ENCODE measurements at regions not wholly inside any gene's neighbourhood (a gene's known extent, or its start where the extent isn't known, plus 50 kb on each side); places are given as distances from the start of the nearest gene placed in this dataset.
"Not testable (repeated sequence)": the region's sequence is repeated elsewhere in the genome, so short reads cannot be mapped to it uniquely, and the experiment has no call there.

- Mint-ChIP-seq H3K9me3 (peaks cover 6% of the 10 kb centered on the region), H3K27me3 (ENCODE audit: low read depth) (no peaks in the 10 kb centered on the region), H3K36me3 (ENCODE audit: low read depth) (no peaks in the 10 kb centered on the region), H3K4me1 (ENCODE audit: low read depth) (no peaks in the 10 kb centered on the region), H3K4me3 (no peak overlapping the region), H3K27ac (no peak overlapping the region)
- no peak for DNase-seq (ENCODE audit: low spot score)
Measured at GRCh38 chr11:98227278-98227677, 793.5 kb upstream of the CNTN5 start.

- DNase-seq (ENCODE audit: low spot score), result no peak
- H3K27me3 Mint-ChIP-seq (ENCODE audit: low read depth), result no peaks in the 10 kb centered on the region
- no peaks in the 10 kb centered on the region for H3K36me3 Mint-ChIP-seq (ENCODE audit: low read depth)
- no peaks in the 10 kb centered on the region for H3K9me3 Mint-ChIP-seq
- H3K4me1 Mint-ChIP-seq (ENCODE audit: low read depth), result no peaks in the 10 kb centered on the region
- H3K4me3 Mint-ChIP-seq, result no peak overlapping the region
- no peak overlapping the region for H3K27ac Mint-ChIP-seq
Measured at GRCh38 chr11:98230678-98231077, 790.1 kb upstream of the CNTN5 start.

DNA sequence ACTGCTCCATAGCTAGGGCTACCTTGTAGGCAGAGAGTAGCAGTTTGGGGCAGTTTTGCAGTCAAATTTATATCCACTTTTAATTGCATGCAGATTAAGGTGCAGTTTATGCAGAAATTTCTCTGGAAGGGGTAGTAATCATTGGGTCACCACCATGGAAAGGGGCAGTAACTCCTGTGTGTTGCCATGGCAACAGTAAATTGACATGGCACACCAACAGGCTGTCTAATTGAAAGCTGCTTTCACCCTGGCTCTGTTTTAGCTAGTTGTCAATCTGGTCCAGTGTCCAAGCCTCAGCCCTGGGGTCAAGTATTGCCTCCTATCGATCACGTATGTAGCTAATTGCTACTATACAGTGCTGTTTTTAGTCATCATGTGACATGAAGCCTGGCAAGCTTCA lies 786.1 kb upstream of the CNTN5 start:
- Mint-ChIP-seq H3K27ac (no peak overlapping the region), H3K4me3 (no peak overlapping the region), H3K9me3 (peaks cover 12% of the 10 kb centered on the region), H3K4me1 (ENCODE audit: low read depth) (no peaks in the 10 kb centered on the region), H3K27me3 (ENCODE audit: low read depth) (no peaks in the 10 kb centered on the region), H3K36me3 (ENCODE audit: low read depth) (no peaks in the 10 kb centered on the region)
- DNase-seq (ENCODE audit: low spot score), result no peak

DNA sequence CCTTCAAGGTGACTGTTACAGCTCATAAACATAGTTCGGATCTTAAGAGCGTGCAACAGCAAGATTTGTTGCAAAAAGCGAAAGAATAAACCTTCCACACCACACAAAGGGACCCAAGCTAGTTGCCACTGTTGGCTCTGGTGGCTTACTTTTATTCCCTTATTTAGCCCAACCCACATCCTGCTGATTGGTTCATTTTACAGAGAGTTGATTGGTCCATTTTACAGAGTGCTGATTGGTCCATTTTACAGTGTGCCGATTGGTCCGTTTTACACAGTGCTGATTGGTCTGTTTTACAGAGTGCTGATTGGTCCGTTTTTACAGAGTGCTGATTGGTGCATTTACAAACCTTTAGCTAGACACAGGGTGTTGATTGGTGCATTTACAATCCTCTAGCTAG lies 776.9 kb upstream of the CNTN5 start:
- Mint-ChIP-seq H3K27ac (no peak overlapping the region), H3K9me3 (peaks cover 48% of the 10 kb centered on the region), H3K27me3 (ENCODE audit: low read depth) (no peaks in the 10 kb centered on the region), H3K36me3 (ENCODE audit: low read depth) (no peaks in the 10 kb centered on the region), H3K4me1 (ENCODE audit: low read depth) (no peaks in the 10 kb centered on the region), H3K4me3 (no peak overlapping the region)
- no peak for DNase-seq (ENCODE audit: low spot score)

DNA sequence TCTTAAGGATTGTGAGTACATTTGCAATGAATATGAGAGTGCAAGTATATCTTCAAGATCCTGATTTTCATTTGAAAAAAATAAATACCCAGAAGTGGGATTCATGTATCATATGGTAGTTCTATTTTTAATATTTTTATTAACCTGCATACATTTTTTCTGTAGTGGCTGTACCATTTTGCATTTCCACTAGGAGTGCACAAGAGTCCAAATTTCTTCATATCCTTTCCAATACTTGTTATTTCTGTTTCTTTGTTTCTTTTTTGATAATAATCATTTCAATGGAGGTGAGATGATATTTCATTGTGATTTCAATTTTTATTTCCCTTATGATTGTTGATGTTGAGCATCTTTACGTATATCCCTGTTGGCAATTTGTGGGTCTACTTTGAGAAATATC lies 759.8 kb upstream of the CNTN5 start:
- Mint-ChIP-seq H3K36me3 (ENCODE audit: low read depth) (no peaks in the 10 kb centered on the region), H3K9me3 (peaks cover 42% of the 10 kb centered on the region), H3K27ac (no peak overlapping the region), H3K4me1 (ENCODE audit: low read depth) (no peaks in the 10 kb centered on the region), H3K4me3 (no peak overlapping the region), H3K27me3 (ENCODE audit: low read depth) (no peaks in the 10 kb centered on the region)
- no peak for DNase-seq (ENCODE audit: low spot score)

GRCh38 chr11:98277251-98277912 lies 743.4 kb upstream of the CNTN5 start:
- Mint-ChIP-seq H3K4me3 (no peak overlapping the region), H3K36me3 (ENCODE audit: low read depth) (no peaks in the 10 kb centered on the region), H3K27me3 (ENCODE audit: low read depth) (no peaks in the 10 kb centered on the region), H3K4me1 (ENCODE audit: low read depth) (no peaks in the 10 kb centered on the region), H3K27ac (no peak overlapping the region), H3K9me3 (no peaks in the 10 kb centered on the region)
- no peak for DNase-seq (ENCODE audit: low spot score)

DNA sequence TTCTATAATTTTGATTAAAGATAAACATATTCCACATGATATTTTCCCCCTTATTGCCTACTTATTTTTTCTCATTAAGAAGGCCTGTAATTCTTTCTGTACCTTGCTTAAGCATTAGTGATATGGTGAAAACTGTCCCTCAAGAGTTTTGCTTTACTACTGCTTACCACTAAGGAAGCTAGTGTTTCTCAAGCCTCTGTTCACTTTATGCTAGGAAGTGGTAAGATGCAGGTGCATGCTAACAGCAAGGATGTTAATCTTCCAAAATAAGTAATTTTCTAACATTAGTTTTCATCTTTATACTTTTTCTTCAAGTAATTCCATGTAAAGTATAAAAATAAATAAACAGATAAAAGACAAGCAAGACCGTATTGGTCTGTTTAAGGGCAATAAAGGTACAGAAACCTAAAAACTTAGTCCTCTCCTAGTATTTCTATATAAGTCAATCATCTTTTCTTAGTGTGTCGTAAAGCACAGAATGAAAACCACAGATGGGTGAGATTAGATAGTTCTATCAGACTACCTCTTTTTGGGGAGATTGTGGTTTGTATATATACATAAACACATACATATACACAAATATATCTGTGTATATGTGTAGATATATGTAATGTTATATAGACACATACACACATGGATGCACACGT lies 731.0 kb upstream of the CNTN5 start:
- Mint-ChIP-seq H3K4me3 (no peak overlapping the region), H3K27ac (no peak overlapping the region), H3K4me1 (ENCODE audit: low read depth) (no peaks in the 10 kb centered on the region), H3K27me3 (ENCODE audit: low read depth) (no peaks in the 10 kb centered on the region), H3K9me3 (peaks cover 15% of the 10 kb centered on the region), H3K36me3 (ENCODE audit: low read depth) (no peaks in the 10 kb centered on the region)
- no peak for DNase-seq (ENCODE audit: low spot score)

DNA sequence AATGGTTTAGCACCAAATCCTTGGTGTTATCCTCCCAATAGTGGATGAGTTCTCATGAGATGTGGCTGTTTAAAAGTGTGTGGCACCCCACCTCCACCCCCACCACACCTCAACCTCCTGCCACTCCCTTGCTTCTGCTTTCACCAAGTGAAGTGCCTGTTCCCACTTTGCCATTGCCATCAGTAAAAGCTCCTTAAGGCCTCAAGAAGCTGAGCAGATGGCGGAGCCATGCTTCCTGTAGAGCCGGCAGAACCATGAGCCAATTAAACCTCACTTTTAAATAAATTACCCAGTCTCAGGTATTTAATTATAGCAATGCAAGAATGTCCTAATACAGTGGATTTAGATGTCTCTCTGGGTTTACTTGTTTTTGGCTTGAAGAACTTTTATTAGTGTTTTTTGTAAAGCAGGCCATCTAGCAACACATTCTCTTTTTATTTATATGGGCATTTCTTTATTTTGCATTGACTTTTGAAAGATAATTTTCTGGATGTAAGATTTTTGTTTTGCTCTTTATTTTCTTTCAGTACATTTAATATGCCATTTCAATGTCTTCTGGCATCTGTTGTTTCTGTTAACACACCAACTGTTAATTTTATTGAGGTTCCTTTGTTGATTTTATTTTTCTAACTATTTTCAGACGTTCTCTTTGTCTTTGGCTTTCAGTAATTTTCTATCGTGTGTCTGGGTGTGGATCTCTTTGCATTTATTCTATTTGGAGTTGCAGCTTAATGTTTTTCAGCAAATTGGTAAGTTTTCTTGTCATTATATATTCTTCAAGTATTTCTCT lies 724.5 kb upstream of the CNTN5 start:
- Mint-ChIP-seq H3K27ac (peak overlapping the region; percentile 9), H3K4me1 (ENCODE audit: low read depth) (no peaks in the 10 kb centered on the region), H3K36me3 (ENCODE audit: low read depth) (no peaks in the 10 kb centered on the region), H3K9me3 (peaks cover 10% of the 10 kb centered on the region), H3K27me3 (ENCODE audit: low read depth) (no peaks in the 10 kb centered on the region), H3K4me3 (peak overlapping the region; percentile 9)
- no peak for DNase-seq (ENCODE audit: low spot score)

DNA sequence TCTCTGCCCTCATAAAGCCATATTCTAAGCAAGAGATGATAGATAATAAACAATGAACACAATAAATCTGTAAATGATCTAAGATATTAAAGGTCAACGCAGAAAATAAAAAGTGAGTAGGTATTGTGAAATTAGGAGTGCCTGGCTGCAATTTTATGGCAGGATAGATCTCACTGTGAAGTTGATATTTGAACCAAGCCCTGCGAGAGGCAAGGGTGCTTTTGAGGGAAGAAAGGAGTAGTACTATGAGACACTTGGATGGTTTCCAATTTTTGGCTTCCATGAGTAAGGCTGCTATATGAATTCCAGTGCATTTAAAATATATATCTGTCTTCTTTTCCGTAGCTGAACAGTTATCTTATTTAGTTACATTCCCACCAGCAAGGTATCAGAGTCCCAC lies 720.0 kb upstream of the CNTN5 start:
- DNase-seq (ENCODE audit: low spot score), result no peak
- Mint-ChIP-seq H3K4me1 (ENCODE audit: low read depth) (no peaks in the 10 kb centered on the region), H3K27ac (no peak overlapping the region), H3K4me3 (no peak overlapping the region), H3K27me3 (ENCODE audit: low read depth) (no peaks in the 10 kb centered on the region), H3K36me3 (ENCODE audit: low read depth) (no peaks in the 10 kb centered on the region), H3K9me3 (peaks cover 6% of the 10 kb centered on the region)

GRCh38 chr11:98307827-98308491 lies 712.8 kb upstream of the CNTN5 start:
- H3K27ac Mint-ChIP-seq, result no peak overlapping the region
- no peak overlapping the region for H3K4me3 Mint-ChIP-seq
- H3K27me3 Mint-ChIP-seq (ENCODE audit: low read depth), result no peaks in the 10 kb centered on the region
- DNase-seq (ENCODE audit: low spot score), result no peak
- no peaks in the 10 kb centered on the region for H3K4me1 Mint-ChIP-seq (ENCODE audit: low read depth)
- peaks cover 8% of the 10 kb centered on the region for H3K9me3 Mint-ChIP-seq
- no peaks in the 10 kb centered on the region for H3K36me3 Mint-ChIP-seq (ENCODE audit: low read depth)

DNA sequence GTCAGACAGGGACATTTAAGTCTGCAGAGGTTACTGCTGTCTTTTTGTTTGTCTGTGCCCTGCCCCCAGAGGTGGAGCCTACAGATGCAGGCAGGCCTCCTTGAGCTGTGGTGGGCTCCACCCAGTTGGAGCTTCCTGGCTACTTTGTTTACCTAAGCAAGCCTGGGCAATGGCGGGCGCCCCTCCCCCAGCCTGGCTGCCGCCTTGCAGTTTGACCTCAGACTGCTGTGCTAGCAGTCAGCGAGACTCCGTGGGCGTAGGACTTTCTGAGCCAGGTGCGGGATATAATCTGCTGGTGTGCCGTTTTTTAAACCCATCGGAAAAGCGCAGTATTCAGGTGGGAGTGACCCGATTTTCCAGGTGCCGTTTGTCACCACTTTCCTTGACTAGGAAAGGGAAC lies 690.4 kb upstream of the CNTN5 start:
- H3K27me3 Mint-ChIP-seq (ENCODE audit: low read depth); H3K4me3 Mint-ChIP-seq; H3K36me3 Mint-ChIP-seq (ENCODE audit: low read depth); H3K9me3 Mint-ChIP-seq; H3K4me1 Mint-ChIP-seq (ENCODE audit: low read depth); DNase-seq (ENCODE audit: low spot score); H3K27ac Mint-ChIP-seq: not testable (repeated sequence)

DNA sequence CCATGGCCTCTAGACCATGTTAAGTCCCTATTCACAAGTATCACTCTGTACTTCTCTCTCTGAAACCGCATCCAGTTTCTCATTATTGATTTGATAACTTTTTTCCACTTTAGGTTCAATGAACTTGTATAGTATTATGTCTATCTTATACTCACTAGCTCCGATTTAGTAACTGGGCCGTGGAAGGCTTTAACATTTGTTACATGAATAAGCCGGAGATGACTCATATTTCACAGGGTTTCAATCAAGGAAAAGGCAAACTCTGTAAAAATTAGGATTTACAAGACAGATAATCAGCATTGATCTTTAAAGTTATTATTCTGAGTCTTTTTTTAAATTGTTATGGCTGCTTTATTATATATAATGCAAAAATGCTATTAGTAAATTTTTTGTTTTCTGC lies 662.2 kb upstream of the CNTN5 start:
- Mint-ChIP-seq H3K4me1 (ENCODE audit: low read depth) (no peaks in the 10 kb centered on the region), H3K9me3 (peaks cover 13% of the 10 kb centered on the region), H3K27me3 (ENCODE audit: low read depth) (no peaks in the 10 kb centered on the region), H3K4me3 (no peak overlapping the region), H3K27ac (no peak overlapping the region), H3K36me3 (ENCODE audit: low read depth) (no peaks in the 10 kb centered on the region)
- no peak for DNase-seq (ENCODE audit: low spot score)

DNA sequence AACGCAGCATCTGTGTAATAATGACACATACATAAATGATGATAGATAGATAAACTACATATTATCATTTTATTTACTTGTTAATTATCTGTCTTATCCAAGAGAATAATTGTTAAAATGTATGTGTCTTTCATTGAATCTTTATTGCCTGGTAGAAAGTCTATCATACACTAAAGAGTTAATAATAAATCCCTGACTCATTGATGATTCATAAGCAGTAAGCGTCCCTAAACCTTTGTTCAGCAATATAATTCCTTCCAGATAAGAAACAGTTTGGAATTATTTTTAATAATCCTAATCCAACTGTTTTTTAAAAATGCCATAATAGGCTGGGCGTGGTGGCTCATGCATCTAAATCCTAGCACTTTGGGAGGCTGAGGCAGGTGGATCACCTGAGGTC lies 655.6 kb upstream of the CNTN5 start:
- H3K27me3 Mint-ChIP-seq (ENCODE audit: low read depth), result no peaks in the 10 kb centered on the region
- no peak overlapping the region for H3K27ac Mint-ChIP-seq
- DNase-seq (ENCODE audit: low spot score), result no peak
- no peak overlapping the region for H3K4me3 Mint-ChIP-seq
- no peaks in the 10 kb centered on the region for H3K4me1 Mint-ChIP-seq (ENCODE audit: low read depth)
- peaks cover 12% of the 10 kb centered on the region for H3K9me3 Mint-ChIP-seq
- no peaks in the 10 kb centered on the region for H3K36me3 Mint-ChIP-seq (ENCODE audit: low read depth)

DNA sequence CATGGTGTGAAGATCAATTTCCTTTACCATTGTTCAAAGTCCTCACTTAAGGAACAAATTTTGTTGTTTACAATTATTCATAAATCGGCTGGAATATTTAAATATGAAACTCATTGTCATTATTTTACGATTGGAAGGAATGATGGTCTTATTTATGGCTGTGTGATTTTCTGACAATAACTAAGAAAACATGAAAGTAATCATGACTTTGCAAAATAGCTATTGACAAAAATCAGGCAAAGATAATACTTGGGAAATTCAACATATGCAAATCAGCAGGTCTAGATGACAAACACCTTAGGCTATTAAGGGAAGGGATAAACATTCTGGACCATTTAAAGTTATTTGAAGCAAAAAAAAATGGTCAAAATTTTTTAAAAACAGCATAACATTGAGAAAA lies 654.8 kb upstream of the CNTN5 start:
- Mint-ChIP-seq H3K4me1 (ENCODE audit: low read depth) (no peaks in the 10 kb centered on the region), H3K27ac (no peak overlapping the region), H3K27me3 (ENCODE audit: low read depth) (no peaks in the 10 kb centered on the region), H3K4me3 (no peak overlapping the region), H3K36me3 (ENCODE audit: low read depth) (no peaks in the 10 kb centered on the region), H3K9me3 (peaks cover 12% of the 10 kb centered on the region)
- DNase-seq (ENCODE audit: low spot score), result no peak

All from T-helper 2 cell treated with Interferon-gamma antibody and Interleukin-4, amounts not matched to agents 5 μg/mL and 100 μg/mL, for 36 hours (primary cell).